ENCODE measurements at regions not wholly inside any gene's neighbourhood (a gene's known extent, or its start where the extent isn't known, plus 50 kb on each side); places are given as distances from the start of the nearest gene placed in this dataset.

DNA sequence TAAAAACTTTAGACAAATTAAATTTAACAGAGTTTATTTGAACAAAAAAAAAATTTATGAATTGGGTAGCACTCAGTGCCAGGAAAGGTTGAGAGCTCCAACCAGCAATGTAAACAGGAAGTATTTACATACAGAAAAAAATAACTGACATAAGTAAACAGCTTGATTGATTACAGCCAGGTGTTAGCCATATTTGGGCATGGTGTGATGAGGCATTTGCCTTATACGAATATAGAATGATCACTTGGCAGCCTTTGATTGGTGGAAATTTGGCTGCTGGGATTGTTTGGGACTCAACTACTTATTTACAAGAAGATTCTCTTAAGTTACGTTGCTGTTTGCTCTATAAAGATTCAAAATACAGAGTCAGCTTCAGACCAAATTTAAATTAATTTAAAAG lies 172.0 kb downstream of the ADAM29 start (continued):
- TF ChIP-seq, protein P1, sequence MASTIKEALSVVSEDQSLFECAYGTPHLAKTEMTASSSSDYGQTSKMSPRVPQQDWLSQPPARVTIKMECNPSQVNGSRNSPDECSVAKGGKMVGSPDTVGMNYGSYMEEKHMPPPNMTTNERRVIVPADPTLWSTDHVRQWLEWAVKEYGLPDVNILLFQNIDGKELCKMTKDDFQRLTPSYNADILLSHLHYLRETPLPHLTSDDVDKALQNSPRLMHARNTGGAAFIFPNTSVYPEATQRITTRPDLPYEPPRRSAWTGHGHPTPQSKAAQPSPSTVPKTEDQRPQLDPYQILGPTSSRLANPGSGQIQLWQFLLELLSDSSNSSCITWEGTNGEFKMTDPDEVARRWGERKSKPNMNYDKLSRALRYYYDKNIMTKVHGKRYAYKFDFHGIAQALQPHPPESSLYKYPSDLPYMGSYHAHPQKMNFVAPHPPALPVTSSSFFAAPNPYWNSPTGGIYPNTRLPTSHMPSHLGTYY (CRISPR knock-in tag; IDR thresholded peaks at IDR 0.05): no peak
- TF ChIP-seq, protein P2, sequence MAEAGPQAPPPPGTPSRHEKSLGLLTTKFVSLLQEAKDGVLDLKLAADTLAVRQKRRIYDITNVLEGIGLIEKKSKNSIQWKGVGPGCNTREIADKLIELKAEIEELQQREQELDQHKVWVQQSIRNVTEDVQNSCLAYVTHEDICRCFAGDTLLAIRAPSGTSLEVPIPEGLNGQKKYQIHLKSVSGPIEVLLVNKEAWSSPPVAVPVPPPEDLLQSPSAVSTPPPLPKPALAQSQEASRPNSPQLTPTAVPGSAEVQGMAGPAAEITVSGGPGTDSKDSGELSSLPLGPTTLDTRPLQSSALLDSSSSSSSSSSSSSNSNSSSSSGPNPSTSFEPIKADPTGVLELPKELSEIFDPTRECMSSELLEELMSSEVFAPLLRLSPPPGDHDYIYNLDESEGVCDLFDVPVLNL (CRISPR knock-in tag; IDR thresholded peaks at IDR 0.05; ENCODE audit: borderline replicate concordance, low read depth): no peak

DNA sequence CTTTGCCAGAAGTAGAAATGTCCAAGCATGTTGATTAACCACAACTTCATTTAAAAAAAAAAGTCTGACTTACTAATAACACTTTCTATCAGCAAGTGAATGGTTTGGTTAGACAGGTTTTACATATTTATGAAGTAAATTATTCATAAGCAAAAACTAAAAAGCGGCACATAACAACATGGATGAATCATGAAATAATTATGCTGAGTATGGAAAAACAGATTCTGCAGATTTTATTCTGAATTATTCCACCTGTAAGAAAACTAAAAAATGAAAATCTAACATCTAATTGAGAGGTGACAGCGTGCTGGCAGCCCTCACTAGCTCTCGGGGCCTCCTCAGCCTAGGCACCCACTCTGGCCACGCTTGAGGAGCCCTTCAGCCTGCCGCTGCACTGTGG lies 173.5 kb downstream of the ADAM29 start:
- no peak for TF ChIP-seq TEAD1 (CRISPR knock-in tag; IDR thresholded peaks at IDR 0.05)
- TF ChIP-seq TCF7 (CRISPR knock-in tag; IDR thresholded peaks at IDR 0.05; ENCODE audit: low read depth): no peak
- TF ChIP-seq ELF4 (CRISPR knock-in tag; IDR thresholded peaks at IDR 0.05; ENCODE audit: low read depth): no peak
- TF ChIP-seq, protein P3, sequence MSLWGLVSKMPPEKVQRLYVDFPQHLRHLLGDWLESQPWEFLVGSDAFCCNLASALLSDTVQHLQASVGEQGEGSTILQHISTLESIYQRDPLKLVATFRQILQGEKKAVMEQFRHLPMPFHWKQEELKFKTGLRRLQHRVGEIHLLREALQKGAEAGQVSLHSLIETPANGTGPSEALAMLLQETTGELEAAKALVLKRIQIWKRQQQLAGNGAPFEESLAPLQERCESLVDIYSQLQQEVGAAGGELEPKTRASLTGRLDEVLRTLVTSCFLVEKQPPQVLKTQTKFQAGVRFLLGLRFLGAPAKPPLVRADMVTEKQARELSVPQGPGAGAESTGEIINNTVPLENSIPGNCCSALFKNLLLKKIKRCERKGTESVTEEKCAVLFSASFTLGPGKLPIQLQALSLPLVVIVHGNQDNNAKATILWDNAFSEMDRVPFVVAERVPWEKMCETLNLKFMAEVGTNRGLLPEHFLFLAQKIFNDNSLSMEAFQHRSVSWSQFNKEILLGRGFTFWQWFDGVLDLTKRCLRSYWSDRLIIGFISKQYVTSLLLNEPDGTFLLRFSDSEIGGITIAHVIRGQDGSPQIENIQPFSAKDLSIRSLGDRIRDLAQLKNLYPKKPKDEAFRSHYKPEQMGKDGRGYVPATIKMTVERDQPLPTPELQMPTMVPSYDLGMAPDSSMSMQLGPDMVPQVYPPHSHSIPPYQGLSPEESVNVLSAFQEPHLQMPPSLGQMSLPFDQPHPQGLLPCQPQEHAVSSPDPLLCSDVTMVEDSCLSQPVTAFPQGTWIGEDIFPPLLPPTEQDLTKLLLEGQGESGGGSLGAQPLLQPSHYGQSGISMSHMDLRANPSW (CRISPR knock-in tag; conservative IDR thresholded peaks at IDR 0.05; ENCODE audit: low read depth): no peak
- TF ChIP-seq, protein P4, sequence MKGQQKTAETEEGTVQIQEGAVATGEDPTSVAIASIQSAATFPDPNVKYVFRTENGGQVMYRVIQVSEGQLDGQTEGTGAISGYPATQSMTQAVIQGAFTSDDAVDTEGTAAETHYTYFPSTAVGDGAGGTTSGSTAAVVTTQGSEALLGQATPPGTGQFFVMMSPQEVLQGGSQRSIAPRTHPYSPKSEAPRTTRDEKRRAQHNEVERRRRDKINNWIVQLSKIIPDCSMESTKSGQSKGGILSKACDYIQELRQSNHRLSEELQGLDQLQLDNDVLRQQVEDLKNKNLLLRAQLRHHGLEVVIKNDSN (CRISPR knock-in tag; IDR thresholded peaks at IDR 0.05): no peak
- TF ChIP-seq, protein P5, sequence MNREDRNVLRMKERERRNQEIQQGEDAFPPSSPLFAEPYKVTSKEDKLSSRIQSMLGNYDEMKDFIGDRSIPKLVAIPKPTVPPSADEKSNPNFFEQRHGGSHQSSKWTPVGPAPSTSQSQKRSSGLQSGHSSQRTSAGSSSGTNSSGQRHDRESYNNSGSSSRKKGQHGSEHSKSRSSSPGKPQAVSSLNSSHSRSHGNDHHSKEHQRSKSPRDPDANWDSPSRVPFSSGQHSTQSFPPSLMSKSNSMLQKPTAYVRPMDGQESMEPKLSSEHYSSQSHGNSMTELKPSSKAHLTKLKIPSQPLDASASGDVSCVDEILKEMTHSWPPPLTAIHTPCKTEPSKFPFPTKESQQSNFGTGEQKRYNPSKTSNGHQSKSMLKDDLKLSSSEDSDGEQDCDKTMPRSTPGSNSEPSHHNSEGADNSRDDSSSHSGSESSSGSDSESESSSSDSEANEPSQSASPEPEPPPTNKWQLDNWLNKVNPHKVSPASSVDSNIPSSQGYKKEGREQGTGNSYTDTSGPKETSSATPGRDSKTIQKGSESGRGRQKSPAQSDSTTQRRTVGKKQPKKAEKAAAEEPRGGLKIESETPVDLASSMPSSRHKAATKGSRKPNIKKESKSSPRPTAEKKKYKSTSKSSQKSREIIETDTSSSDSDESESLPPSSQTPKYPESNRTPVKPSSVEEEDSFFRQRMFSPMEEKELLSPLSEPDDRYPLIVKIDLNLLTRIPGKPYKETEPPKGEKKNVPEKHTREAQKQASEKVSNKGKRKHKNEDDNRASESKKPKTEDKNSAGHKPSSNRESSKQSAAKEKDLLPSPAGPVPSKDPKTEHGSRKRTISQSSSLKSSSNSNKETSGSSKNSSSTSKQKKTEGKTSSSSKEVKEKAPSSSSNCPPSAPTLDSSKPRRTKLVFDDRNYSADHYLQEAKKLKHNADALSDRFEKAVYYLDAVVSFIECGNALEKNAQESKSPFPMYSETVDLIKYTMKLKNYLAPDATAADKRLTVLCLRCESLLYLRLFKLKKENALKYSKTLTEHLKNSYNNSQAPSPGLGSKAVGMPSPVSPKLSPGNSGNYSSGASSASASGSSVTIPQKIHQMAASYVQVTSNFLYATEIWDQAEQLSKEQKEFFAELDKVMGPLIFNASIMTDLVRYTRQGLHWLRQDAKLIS (CRISPR knock-in tag; IDR thresholded peaks at IDR 0.05; ENCODE audit: borderline replicate concordance): no peak
- TF ChIP-seq ZNF416 (CRISPR knock-in tag; IDR thresholded peaks at IDR 0.05): no peak
- no peak for TF ChIP-seq JAZF1 (CRISPR knock-in tag; IDR thresholded peaks at IDR 0.05)
- no peak for TF ChIP-seq FOXP1 (CRISPR knock-in tag; IDR thresholded peaks at IDR 0.05; ENCODE audit: borderline replicate concordance)
- TF ChIP-seq, protein P6, sequence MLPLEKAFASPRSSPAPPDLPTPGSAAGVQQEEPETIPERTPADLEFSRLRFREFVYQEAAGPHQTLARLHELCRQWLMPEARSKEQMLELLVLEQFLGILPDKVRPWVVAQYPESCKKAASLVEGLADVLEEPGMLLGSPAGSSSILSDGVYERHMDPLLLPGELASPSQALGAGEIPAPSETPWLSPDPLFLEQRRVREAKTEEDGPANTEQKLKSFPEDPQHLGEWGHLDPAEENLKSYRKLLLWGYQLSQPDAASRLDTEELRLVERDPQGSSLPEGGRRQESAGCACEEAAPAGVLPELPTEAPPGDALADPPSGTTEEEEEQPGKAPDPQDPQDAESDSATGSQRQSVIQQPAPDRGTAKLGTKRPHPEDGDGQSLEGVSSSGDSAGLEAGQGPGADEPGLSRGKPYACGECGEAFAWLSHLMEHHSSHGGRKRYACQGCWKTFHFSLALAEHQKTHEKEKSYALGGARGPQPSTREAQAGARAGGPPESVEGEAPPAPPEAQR (CRISPR knock-in tag; IDR thresholded peaks at IDR 0.05): no peak
- TF ChIP-seq, protein P7, sequence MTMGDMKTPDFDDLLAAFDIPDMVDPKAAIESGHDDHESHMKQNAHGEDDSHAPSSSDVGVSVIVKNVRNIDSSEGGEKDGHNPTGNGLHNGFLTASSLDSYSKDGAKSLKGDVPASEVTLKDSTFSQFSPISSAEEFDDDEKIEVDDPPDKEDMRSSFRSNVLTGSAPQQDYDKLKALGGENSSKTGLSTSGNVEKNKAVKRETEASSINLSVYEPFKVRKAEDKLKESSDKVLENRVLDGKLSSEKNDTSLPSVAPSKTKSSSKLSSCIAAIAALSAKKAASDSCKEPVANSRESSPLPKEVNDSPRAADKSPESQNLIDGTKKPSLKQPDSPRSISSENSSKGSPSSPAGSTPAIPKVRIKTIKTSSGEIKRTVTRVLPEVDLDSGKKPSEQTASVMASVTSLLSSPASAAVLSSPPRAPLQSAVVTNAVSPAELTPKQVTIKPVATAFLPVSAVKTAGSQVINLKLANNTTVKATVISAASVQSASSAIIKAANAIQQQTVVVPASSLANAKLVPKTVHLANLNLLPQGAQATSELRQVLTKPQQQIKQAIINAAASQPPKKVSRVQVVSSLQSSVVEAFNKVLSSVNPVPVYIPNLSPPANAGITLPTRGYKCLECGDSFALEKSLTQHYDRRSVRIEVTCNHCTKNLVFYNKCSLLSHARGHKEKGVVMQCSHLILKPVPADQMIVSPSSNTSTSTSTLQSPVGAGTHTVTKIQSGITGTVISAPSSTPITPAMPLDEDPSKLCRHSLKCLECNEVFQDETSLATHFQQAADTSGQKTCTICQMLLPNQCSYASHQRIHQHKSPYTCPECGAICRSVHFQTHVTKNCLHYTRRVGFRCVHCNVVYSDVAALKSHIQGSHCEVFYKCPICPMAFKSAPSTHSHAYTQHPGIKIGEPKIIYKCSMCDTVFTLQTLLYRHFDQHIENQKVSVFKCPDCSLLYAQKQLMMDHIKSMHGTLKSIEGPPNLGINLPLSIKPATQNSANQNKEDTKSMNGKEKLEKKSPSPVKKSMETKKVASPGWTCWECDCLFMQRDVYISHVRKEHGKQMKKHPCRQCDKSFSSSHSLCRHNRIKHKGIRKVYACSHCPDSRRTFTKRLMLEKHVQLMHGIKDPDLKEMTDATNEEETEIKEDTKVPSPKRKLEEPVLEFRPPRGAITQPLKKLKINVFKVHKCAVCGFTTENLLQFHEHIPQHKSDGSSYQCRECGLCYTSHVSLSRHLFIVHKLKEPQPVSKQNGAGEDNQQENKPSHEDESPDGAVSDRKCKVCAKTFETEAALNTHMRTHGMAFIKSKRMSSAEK (CRISPR knock-in tag; IDR thresholded peaks at IDR 0.05; ENCODE audit: borderline replicate concordance): no peak
- H3K27me3 Mint-ChIP-seq (ENCODE audit: low read depth): no peaks in the 10 kb centered on the region
- H3K27ac Mint-ChIP-seq: no peak overlapping the region
- CTCF ChIA-PET: no interaction called here
- H3K9me3 Mint-ChIP-seq: peaks cover 46% of the 10 kb centered on the region
- no peak for DNase-seq (ENCODE audit: low spot score)
- POLR2A ChIA-PET: no interaction called here
- no peak overlapping the region for H3K4me3 Mint-ChIP-seq
- ATAC-seq: no peak
- H3K36me3 Mint-ChIP-seq: peaks cover 23% of the 10 kb centered on the region
- no peaks in the 10 kb centered on the region for H3K4me1 Mint-ChIP-seq

Data from WTC11 (cell line).